H9 (cell line): ENCODE measurements at regions not wholly inside any gene's neighbourhood (a gene's known extent, or its start where the extent isn't known, plus 50 kb on each side); places are given as distances from the start of the nearest gene placed in this dataset.

Experiments
- DNase-seq: peaks from one replicate; pipeline ENCODE4 v3.0.0-alpha.2; 2017
- H2AFZ ChIP-seq: one replicate; pipeline ENCODE4 v1.6.1; 2013; ENCODE audit warnings: mild to moderate bottlenecking, low read length, control low read depth, moderate library complexity
- H2AK5ac ChIP-seq: 2 replicates; pipeline ENCODE4 v1.6.1; 2013; ENCODE audit warnings: low read length, control low read depth, mixed read lengths; ENCODE audit not compliant: insufficient read length
- H2BK120ac ChIP-seq: one replicate; pipeline ENCODE4 v1.6.1; 2013; ENCODE audit warnings: low read depth, mild to moderate bottlenecking, low read length, control low read depth, inconsistent platforms; ENCODE audit not compliant: poor library complexity, severe bottlenecking
- H2BK12ac ChIP-seq: 2 replicates; pipeline ENCODE4 v1.6.1; 2013; ENCODE audit warnings: low read length, control low read depth, mixed read lengths, low read depth; ENCODE audit not compliant: insufficient read length
- H2BK15ac ChIP-seq: 2 replicates; pipeline ENCODE4 v1.6.1; 2013; ENCODE audit warnings: low read depth, low read length, control low read depth
- H2BK20ac ChIP-seq: one replicate; pipeline ENCODE4 v1.6.1; 2013; ENCODE audit warnings: low read depth, mild to moderate bottlenecking, low read length, control low read depth, inconsistent platforms; ENCODE audit not compliant: poor library complexity, severe bottlenecking
- H2BK5ac ChIP-seq: 2 replicates; pipeline ENCODE4 v1.6.1; 2013; ENCODE audit warnings: low read length, control low read depth, mixed read lengths; ENCODE audit not compliant: insufficient read length
- H3K14ac ChIP-seq: 2 replicates; pipeline ENCODE4 v1.6.1; 2013; ENCODE audit warnings: low read length, control low read depth; ENCODE audit not compliant: insufficient read depth
- H3K18ac ChIP-seq: 2 replicates; pipeline ENCODE4 v1.6.1; 2013; ENCODE audit warnings: low read depth, mild to moderate bottlenecking, mixed read lengths, low read length, control low read depth; ENCODE audit not compliant: insufficient read length
- H3K23ac ChIP-seq: 2 replicates; pipeline ENCODE4 v1.6.1; 2013; ENCODE audit warnings: low read length, control low read depth, mixed read lengths, low read depth; ENCODE audit not compliant: insufficient read length
- H3K23me2 ChIP-seq: 2 replicates; pipeline ENCODE4 v1.6.1; 2013; ENCODE audit warnings: low read depth, mild to moderate bottlenecking, mixed read lengths, low read length, control low read depth; ENCODE audit not compliant: insufficient read length, poor library complexity, severe bottlenecking
- H3K27ac ChIP-seq: 2 replicates; pipeline ENCODE4 v1.5.1; 2013; ENCODE audit warnings: low read length, control low read depth, mixed read lengths, low read depth; ENCODE audit not compliant: insufficient read length
- H3K27me3 ChIP-seq: 2 replicates; pipeline ENCODE4 v1.6.1; 2013; ENCODE audit warnings: low read length, control low read depth, inconsistent platforms; ENCODE audit not compliant: insufficient read depth
- H3K4ac ChIP-seq: 2 replicates; pipeline ENCODE4 v1.6.1; 2013; ENCODE audit warnings: low read depth, mild to moderate bottlenecking, control low read depth, inconsistent platforms, low read length, moderate library complexity
- H3K4me1 ChIP-seq: 2 replicates; pipeline ENCODE4 v1.6.1; 2013; ENCODE audit warnings: low read length, control low read depth, inconsistent platforms; ENCODE audit not compliant: insufficient read depth
- H3K4me2 ChIP-seq: 2 replicates; pipeline ENCODE4 v1.6.1; 2013; ENCODE audit warnings: low read length, control low read depth, mixed read lengths; ENCODE audit not compliant: insufficient read length, insufficient read depth
- H3K56ac ChIP-seq: 2 replicates; pipeline ENCODE4 v1.6.1; 2013; ENCODE audit warnings: low read depth, mild to moderate bottlenecking, mixed read lengths, low read length, control low read depth; ENCODE audit not compliant: insufficient read length
- H3K79me1 ChIP-seq: 2 replicates; pipeline ENCODE4 v1.6.1; 2013; ENCODE audit warnings: low read depth, mild to moderate bottlenecking, moderate library complexity, low read length, control low read depth, inconsistent platforms; ENCODE audit not compliant: insufficient read depth, poor library complexity, severe bottlenecking
- H3K79me2 ChIP-seq: 2 replicates; pipeline ENCODE4 v1.6.1; 2013; ENCODE audit warnings: low read length, control low read depth, inconsistent platforms; ENCODE audit not compliant: insufficient read depth
- H3K9ac ChIP-seq: 2 replicates; pipeline ENCODE4 v1.6.1; 2013; ENCODE audit warnings: low read length, control low read depth, mixed read lengths; ENCODE audit not compliant: insufficient read length; ENCODE audit errors: extremely low read depth
- H3K9me3 ChIP-seq: one replicate; pipeline ENCODE4 v1.6.1; 2013; ENCODE audit warnings: low read depth, low read length, inconsistent platforms; ENCODE audit not compliant: control insufficient read depth
- H3T11ph ChIP-seq: one replicate; pipeline ENCODE4 v1.6.1; 2013; ENCODE audit warnings: mild to moderate bottlenecking, low read length, control low read depth, inconsistent platforms
- H4K20me1 ChIP-seq: one replicate; pipeline ENCODE4 v1.6.1; 2013; ENCODE audit not compliant: control insufficient read depth, insufficient read length, insufficient read depth
- H4K5ac ChIP-seq: 2 replicates; pipeline ENCODE4 v1.6.1; 2013; ENCODE audit warnings: low read depth, mild to moderate bottlenecking, mixed read lengths, low read length, control low read depth; ENCODE audit not compliant: insufficient read length
- H4K8ac ChIP-seq: replicated peaks from 2 replicates; pipeline ENCODE4 v1.6.1; 2013; ENCODE audit warnings: low read length, control low read depth, mixed read lengths, low read depth; ENCODE audit not compliant: insufficient read length
- H4K91ac ChIP-seq: 2 replicates; pipeline ENCODE4 v1.6.1; 2013; ENCODE audit warnings: low read depth, mild to moderate bottlenecking, moderate library complexity, mixed read lengths, low read length, control low read depth; ENCODE audit not compliant: insufficient read length
- H3K27ac Mint-ChIP-seq, 3 experiments: 2 replicates in 2 of 3; 3 replicates in 1 of 3; pipeline ENCODE4 v1.8.0; 2020 to 2021; ENCODE audit warnings: mixed read lengths in 3 of 3, mild to moderate bottlenecking in 1 of 3, moderate library complexity in 1 of 3
- H3K27me3 Mint-ChIP-seq: 2 replicates; pipeline ENCODE4 v1.8.0; 2021; ENCODE audit warnings: low read depth, mild to moderate bottlenecking, moderate library complexity, mixed read lengths
- H3K36me3 Mint-ChIP-seq, 3 experiments: 2 replicates in 2 of 3; 3 replicates in 1 of 3; pipeline ENCODE4 v1.8.0; 2020 to 2021; ENCODE audit warnings: low read depth in 3 of 3, mixed read lengths in 3 of 3; ENCODE audit not compliant: insufficient read depth in 1 of 3
- H3K4me1 Mint-ChIP-seq, 2 experiments: 2 replicates each; pipeline ENCODE4 v1.8.0; 2020; ENCODE audit warnings: mixed read lengths in 2 of 2
- H3K4me3 Mint-ChIP-seq, 2 experiments: 2 replicates in 1 of 2; 3 replicates in 1 of 2; pipeline ENCODE4 v1.8.0; 2020 to 2021; ENCODE audit warnings: mild to moderate bottlenecking in 2 of 2, mixed read lengths in 2 of 2, moderate library complexity in 1 of 2
- H3K9me3 Mint-ChIP-seq, 2 experiments: 2 replicates in 1 of 2; 3 replicates in 1 of 2; pipeline ENCODE4 v1.8.0; 2020; ENCODE audit warnings: mild to moderate bottlenecking in 2 of 2, mixed read lengths in 2 of 2, moderate library complexity in 1 of 2
- CTCF ChIP-seq: fragments of 200-600 bp; sonication (generic); conservative IDR thresholded peaks from 3 replicates; pipeline ENCODE4 v1.8.0; 2021; ENCODE audit warnings: antibody characterized with exemption, mild to moderate bottlenecking
- WGBS: extraction: QIAGEN DNeasy Blood & Tissue Kit; methylation state at CpG from one replicate; pipeline ENCODE4 v1.1.7; 2013; ENCODE audit warnings: missing lambda C conversion rate, low lambda C conversion rate, mixed read lengths; ENCODE audit not compliant: insufficient read length; ENCODE audit errors: extremely low coverage; 5-methylcytosine and 5-hydroxymethylcytosine counted together

GRCh38 chr1:10940451-10940804 is 72.0 kb upstream of the TARDBP start:
- WGBS, result no CpG with 5 or more reads among the region's 5 CpGs

More at GRCh38 chr1:10940451-10940804, 72.0 kb upstream of the TARDBP start:
- Mint-ChIP-seq H3K4me1 (peaks cover 11 to 37% of the 10 kb centered on the region in 2 experiments), H3K27me3 (peaks cover 35% of the 10 kb centered on the region), H3K36me3 (no peaks in the 10 kb centered on the region), H3K27ac (no peak overlapping the region), H3K9me3 (no peaks in the 10 kb centered on the region; a peak in 1 of 5 replicates), H3K4me3 (no peak overlapping the region)
- Histone ChIP-seq H3K4ac (no peak overlapping the region), H3K23me2 (no peaks in the 10 kb centered on the region), H3K56ac (no peak overlapping the region), H4K8ac (no peak overlapping the region), H4K20me1 (no peaks in the 10 kb centered on the region), H3K14ac (no peak overlapping the region), H2BK20ac (no peak overlapping the region), H3K27me3 (no peaks in the 10 kb centered on the region), H3K18ac (no peak overlapping the region), H4K5ac (no peak overlapping the region), H2AFZ (no peak overlapping the region), H3T11ph (no peak overlapping the region), H2BK12ac (no peak overlapping the region), H2BK5ac (no peak overlapping the region), H3K23ac (no peak overlapping the region), H3K4me1 (no peaks in the 10 kb centered on the region), H2BK15ac (no peak overlapping the region), H3K9ac (no peak overlapping the region), H4K91ac (no peak overlapping the region), H3K4me2 (no peak overlapping the region), H3K79me1 (no peaks in the 10 kb centered on the region), H3K27ac (no peak overlapping the region), H3K9me3 (no peaks in the 10 kb centered on the region), H2AK5ac (no peak overlapping the region), H2BK120ac (no peak overlapping the region), H3K79me2 (no peaks in the 10 kb centered on the region)
- TF ChIP-seq CTCF, result no peak
- DNase-seq, result no peak
